K562 (cell line): ENCODE measurements at regions not wholly inside any gene's neighbourhood (a gene's known extent, or its start where the extent isn't known, plus 50 kb on each side); places are given as distances from the start of the nearest gene placed in this dataset.

Source experiments
- ATAC-seq: fragments of 200-7000 bp; cut with Tn5 transposase; 3 replicates; pipeline ENCODE4 v1.9.1; 2020; ENCODE audit warnings: moderate library complexity
- BruUV-seq: library from RNA; stranded (reverse); fragments of 400-500 nt; replicated peaks from 2 replicates; lab custom pipeline; 2021; lab: Mats Ljungman, UMichigan
- CTCF ChIA-PET: fragments of 300-600 bp; formaldehyde crosslinking; extraction: SDS; loops from one replicate; lab custom pipeline; 2021; ENCODE audit warnings: low intra/inter-chr PET ratio; lab: Yijun Ruan, JAX
- POLR2A ChIA-PET: fragments of 300-600, 350-650 bp; sonication (Branson Sonifier 250); formaldehyde crosslinking; extraction: SDS; loops from one replicate; lab custom pipeline; 2021; ENCODE audit warnings: antibody characterized with exemption, inconsistent platforms; lab: Yijun Ruan, JAX
- DNase-seq, 4 experiments: peaks; one replicate each; pipeline versions ENCODE4 v3.0.0 to v3.0.0-alpha.2; 2011 to 2018; ENCODE audit warnings: low spot score in 3 of 4, mixed read lengths in 3 of 4; ENCODE audit errors: extremely low read depth in 1 of 4
- FAIRE-seq: peaks from 2 replicates; lab custom pipeline; 2011; peaks lifted over from hg19 to GRCh38; lab: Jason Lieb, UNC
- H2AFZ ChIP-seq: 2 replicates; pipeline ENCODE4 v1.6.0; 2011; ENCODE audit warnings: low read depth, low read length, control low read depth, inconsistent platforms
- H3K27ac ChIP-seq: fragments of 200-600 bp; 3 replicates; pipeline ENCODE4 v1.8.0; 2011; ENCODE audit warnings: low read depth, mild to moderate bottlenecking, control low read depth, inconsistent platforms, low read length, moderate library complexity, mixed read lengths; ENCODE audit errors: extremely low read depth
- H3K27me3 ChIP-seq, 2 experiments: fragments of 300-600 bp in 1 of 2; 2 replicates in 1 of 2; 3 replicates in 1 of 2; pipeline versions ENCODE4 v1.6.0 to v1.8.0; 2011; ENCODE audit warnings: inconsistent platforms in 2 of 2, low read length in 2 of 2, mild to moderate bottlenecking in 1 of 2, mixed read lengths in 1 of 2, moderate library complexity in 1 of 2; ENCODE audit not compliant: control insufficient read depth in 2 of 2, insufficient read depth in 2 of 2
- H3K36me3 ChIP-seq: fragments of 300-600 bp; 3 replicates; pipeline ENCODE4 v1.8.0; 2011; ENCODE audit warnings: mild to moderate bottlenecking, low read length, inconsistent platforms; ENCODE audit not compliant: control insufficient read depth, insufficient read depth
- H3K4me1 ChIP-seq, 2 experiments: fragments of 200-600 bp in 1 of 2; replicated peaks in 1 of 2; 2 replicates in 1 of 2; 3 replicates in 1 of 2; pipeline versions ENCODE4 v1.5.1 to v1.8.0; 2011; ENCODE audit warnings: inconsistent platforms in 2 of 2, low read length in 2 of 2, mild to moderate bottlenecking in 1 of 2, mixed read lengths in 1 of 2, moderate library complexity in 1 of 2; ENCODE audit not compliant: control insufficient read depth in 2 of 2, insufficient read depth in 2 of 2
- H3K4me2 ChIP-seq: 2 replicates; pipeline ENCODE4 v1.6.1; 2011; ENCODE audit warnings: low read length, control low read depth, inconsistent platforms, mixed read lengths; ENCODE audit not compliant: insufficient read depth
- H3K4me3 ChIP-seq: fragments of 200-600 bp; sonication (generic), shearing (Covaris generic); 2 replicates; pipeline ENCODE4 v1.5.1; 2016; ENCODE audit warnings: control low read depth, inconsistent platforms
- H3K79me2 ChIP-seq: fragments of 200-600 bp; 3 replicates; pipeline ENCODE4 v1.8.0; 2011; ENCODE audit warnings: low read length, inconsistent platforms; ENCODE audit not compliant: control insufficient read depth, insufficient read depth
- H3K9ac ChIP-seq, 2 experiments: 2 replicates each; pipeline versions ENCODE4 v1.6.0 to v1.6.1; 2011; ENCODE audit warnings: low read depth in 2 of 2, low read length in 2 of 2, control low read depth in 1 of 2, inconsistent platforms in 1 of 2, mild to moderate bottlenecking in 1 of 2, mixed read lengths in 1 of 2; ENCODE audit not compliant: insufficient read depth in 1 of 2
- H3K9me1 ChIP-seq: one replicate; pipeline ENCODE4 v1.6.0; 2011; ENCODE audit warnings: inconsistent platforms, mild to moderate bottlenecking, low read length, moderate library complexity; ENCODE audit not compliant: control insufficient read depth, insufficient read depth
- H3K9me3 ChIP-seq: replicated peaks from 2 replicates; pipeline ENCODE4 v1.5.1; 2011; ENCODE audit warnings: low read depth, low read length, inconsistent platforms; ENCODE audit not compliant: control insufficient read depth, insufficient read depth
- H4K20me1 ChIP-seq: replicated peaks from 2 replicates; pipeline ENCODE4 v1.6.1; 2011; ENCODE audit warnings: low read length, inconsistent platforms, mixed read lengths; ENCODE audit not compliant: control insufficient read depth, insufficient read depth
- E2F3 ChIP-seq: fragments of 250-450 bp; sonication (Bioruptor Pico); IDR thresholded peaks from 2 replicates; pipeline ENCODE4 v1.4.0; 2020; ENCODE audit warnings: mild to moderate bottlenecking
- HDAC8 ChIP-seq: fragments of 450-650 bp; IDR thresholded peaks from 2 replicates; pipeline ENCODE4 v1.6.1; 2016; ENCODE audit warnings: mild to moderate bottlenecking, missing genetic modification characterization, moderate library complexity, missing compliant biosample characterization
- HMG20A ChIP-seq: fragments of 450-650 bp; formaldehyde crosslinking; conservative IDR thresholded peaks from 2 replicates; pipeline ENCODE4 v1.4.0; 2020; ENCODE audit warnings: mild to moderate bottlenecking, mixed read lengths
- NFIC ChIP-seq: fragments of 450-650 bp; IDR thresholded peaks from 2 replicates; pipeline ENCODE4 v1.6.1; 2017; ENCODE audit warnings: mild to moderate bottlenecking, inconsistent platforms
- YY1 ChIP-seq, 3 experiments: IDR thresholded peaks; 2 replicates each; pipeline ENCODE4 v1.6.1; 2011; ENCODE audit warnings: low read length in 2 of 3, mild to moderate bottlenecking in 2 of 3, moderate library complexity in 2 of 3, borderline replicate concordance in 1 of 3, control low read depth in 1 of 3, low read depth in 1 of 3; ENCODE audit not compliant: insufficient read depth in 3 of 3, insufficient replicate concordance in 2 of 3, control insufficient read depth in 1 of 3, insufficient read length in 1 of 3; ENCODE audit errors: extremely low read depth in 1 of 3
- ZBTB43 ChIP-seq: sonication (generic); formaldehyde crosslinking; IDR thresholded peaks from 2 replicates; pipeline ENCODE4 v1.8.0; 2023; ENCODE audit warnings: mild to moderate bottlenecking, missing genetic modification reagents
- WGBS: fragments of 100-300 bp; shearing (Covaris generic); methylation state at CpG from one replicate; pipeline ENCODE4 v1.1.6; 2016; ENCODE audit warnings: low coverage, mixed read lengths; ENCODE audit not compliant: insufficient coverage; ENCODE audit errors: missing lambda C conversion rate; 5-methylcytosine and 5-hydroxymethylcytosine counted together
- in situ Hi-C: fragments of 300-500 bp; cut with MboI; formaldehyde crosslinking; loops from 4 replicates; pipeline ENCODE4 v1.15.0; 2018; ENCODE audit warnings: inconsistent platforms, mixed read lengths
- intact Hi-C: fragments of 100-400 bp; cut with micrococcal nuclease; formaldehyde crosslinking; loops from 2 replicates; pipeline ENCODE4 v1.14.2; 2022

- ATAC-seq (no peak), FAIRE-seq (no peak), DNase-seq (no peak)
- Histone ChIP-seq H3K79me2 (no peaks in the 10 kb centered on the region), H2AFZ (no peak overlapping the region), H3K9ac (no peak overlapping the region), H3K4me3 (no peak overlapping the region), H3K36me3 (no peaks in the 10 kb centered on the region), H3K27ac (no peak overlapping the region), H3K4me2 (no peak overlapping the region), H3K9me3 (no peaks in the 10 kb centered on the region), H4K20me1 (no peaks in the 10 kb centered on the region), H3K9me1 (no peaks in the 10 kb centered on the region), H3K27me3 (no peaks in the 10 kb centered on the region), H3K4me1 (no peaks in the 10 kb centered on the region)
- CTCF ChIA-PET = no interaction called here
- BruUV-seq = no TSS peak
- 1% methylated on average over 12 of the region's 12 CpGs for WGBS
- intact Hi-C loops (no loop called here), in situ Hi-C loops (no loop called here)
- POLR2A ChIA-PET = no interaction called here
- no peak for TF ChIP-seq HMG20A
- TF ChIP-seq HDAC8 (tag) = no peak
- no peak for TF ChIP-seq ZBTB43 (CRISPR knock-in tag)
- TF ChIP-seq E2F3 = no peak
These were observed 157.9 kb downstream of the C3orf38 start for GRCh38 chr3:88307666-88308065.

- Histone ChIP-seq H4K20me1 (no peaks in the 10 kb centered on the region), H2AFZ (no peak overlapping the region), H3K4me1 (no peaks in the 10 kb centered on the region), H3K4me3 (no peak overlapping the region), H3K36me3 (no peaks in the 10 kb centered on the region), H3K79me2 (no peaks in the 10 kb centered on the region), H3K4me2 (no peak overlapping the region), H3K27me3 (no peaks in the 10 kb centered on the region), H3K9ac (no peak overlapping the region), H3K9me1 (no peaks in the 10 kb centered on the region), H3K27ac (no peak overlapping the region), H3K9me3 (no peaks in the 10 kb centered on the region)
- 0% methylated on average over 3 of the region's 3 CpGs for WGBS
- CTCF ChIA-PET = no interaction called here
- BruUV-seq = no TSS peak
- in situ Hi-C loops = no loop called here
- DNase-seq (no peak), ATAC-seq (no peak), FAIRE-seq (no peak)
- intact Hi-C loops = no loop called here
- POLR2A ChIA-PET = no interaction called here
- TF ChIP-seq NFIC = peak; percentile 74
- TF ChIP-seq YY1 (IDR thresholded peaks at IDR 0.05; ENCODE audit: borderline replicate concordance in 1 of 3, control insufficient read depth in 1 of 3, extremely low read depth in 1 of 3, insufficient read depth in 3 of 3, insufficient read length in 1 of 3, insufficient replicate concordance in 2 of 3, low read depth in 1 of 3, low read length in 2 of 3) = no peak
These were observed 162.1 kb downstream of the C3orf38 start for GRCh38 chr3:88311826-88312225.
